A549 (cell line): ENCODE measurements at regions not wholly inside any gene's neighbourhood (a gene's known extent, or its start where the extent isn't known, plus 50 kb on each side); places are given as distances from the start of the nearest gene placed in this dataset.

Source experiments
- ATAC-seq, 2 experiments: fragments of 200-7000 bp in 1 of 2; fragments of >200 bp in 1 of 2; cut with Nextera tagmentation in 1 of 2; cut with Tn5 transposase in 1 of 2; 3 replicates each; pipeline versions ENCODE4 v1.8.0 to v1.9.1; 2018 to 2020; ENCODE audit warnings: mild to moderate bottlenecking in 1 of 2, moderate library complexity in 1 of 2
- CTCF ChIA-PET: fragments of 300-600 bp; sonication (Branson Sonifier 250); formaldehyde crosslinking; extraction: SDS; loops from one replicate; lab custom pipeline; 2021; ENCODE audit warnings: antibody characterized with exemption, inconsistent platforms; lab: Yijun Ruan, JAX
- POLR2A ChIA-PET: fragments of 350-600 bp; formaldehyde crosslinking; extraction: SDS; loops from one replicate; lab custom pipeline; 2021; ENCODE audit warnings: antibody characterized with exemption, inconsistent platforms; lab: Yijun Ruan, JAX
- DNase-seq, 2 experiments: peaks; one replicate each; pipeline versions ENCODE4 v3.0.0 to v3.0.0-alpha.2; 2011 to 2016; ENCODE audit warnings: low read depth in 1 of 2, low spot score in 1 of 2
- FAIRE-seq: peaks from 2 replicates; lab custom pipeline; 2011; peaks lifted over from hg19 to GRCh38; lab: Jason Lieb, UNC
- H3K27ac ChIP-seq, 2 experiments: fragments of >200 bp; sonication (Bioruptor Twin); formaldehyde crosslinking; 3 replicates each; pipeline ENCODE4 v1.5.1; 2016 to 2017
- H3K4me1 ChIP-seq: fragments of >200 bp; sonication (Bioruptor Twin); formaldehyde crosslinking; 3 replicates; pipeline ENCODE4 v1.6.1; 2016
- H3K4me2 ChIP-seq: fragments of >200 bp; sonication (Bioruptor Twin); formaldehyde crosslinking; 3 replicates; pipeline ENCODE4 v1.6.1; 2016
- H3K4me3 ChIP-seq: fragments of >200 bp; sonication (Bioruptor Twin); formaldehyde crosslinking; 3 replicates; pipeline ENCODE4 v1.5.1; 2016
- H3K9me3 ChIP-seq: fragments of >200 bp; sonication (Bioruptor Twin); formaldehyde crosslinking; 3 replicates; pipeline ENCODE4 v1.6.1; 2016
- CBX8 ChIP-seq: fragments of 200-600 bp; sonication (generic); IDR thresholded peaks from 2 replicates; pipeline ENCODE4 v1.6.1; 2016
- CHD2 ChIP-seq: fragments of 150-350 bp; IDR thresholded peaks from 2 replicates; pipeline ENCODE4 v1.6.1; 2014; ENCODE audit warnings: low read length; ENCODE audit not compliant: partially characterized antibody
- CHD4 ChIP-seq: fragments of 200-600 bp; sonication (generic); IDR thresholded peaks from 2 replicates; pipeline ENCODE4 v1.6.1; 2016; ENCODE audit warnings: antibody characterized with exemption, mild to moderate bottlenecking, borderline replicate concordance
- E2F6 ChIP-seq: IDR thresholded peaks from 2 replicates; pipeline ENCODE4 v1.6.1; 2012; ENCODE audit warnings: low read depth, borderline replicate concordance
- ELK1 ChIP-seq: fragments of 150-350 bp; IDR thresholded peaks from 2 replicates; pipeline ENCODE4 v1.6.1; 2014; ENCODE audit warnings: low read depth, mild to moderate bottlenecking, low read length
- FOSL2 ChIP-seq, 2 experiments: fragments of 450-650 bp in 1 of 2; fragments of >200 bp in 1 of 2; sonication (Bioruptor Twin) in 1 of 2; formaldehyde crosslinking; IDR thresholded peaks; 2 replicates each; pipeline versions ENCODE4 v1.5.0 to v1.6.1; 2016 to 2020; ENCODE audit warnings: mild to moderate bottlenecking in 1 of 2, moderate library complexity in 1 of 2
- FOXS1 ChIP-seq: fragments of 250-450 bp; sonication (Bioruptor Pico); IDR thresholded peaks from 2 replicates; pipeline ENCODE4 v1.5.0; 2020; ENCODE audit warnings: mild to moderate bottlenecking, moderate library complexity
- HDAC2 ChIP-seq: fragments of 200-600 bp; sonication (generic); IDR thresholded peaks from 2 replicates; pipeline ENCODE4 v1.6.1; 2016
- HEYL ChIP-seq: fragments of 250-450 bp; sonication (Bioruptor Pico); IDR thresholded peaks from 2 replicates; pipeline ENCODE4 v1.8.0; 2021; ENCODE audit warnings: mild to moderate bottlenecking, moderate library complexity
- HOXA7 ChIP-seq: fragments of 250-450 bp; sonication (Bioruptor Pico); IDR thresholded peaks from 2 replicates; pipeline ENCODE4 v1.5.0; 2020; ENCODE audit warnings: mild to moderate bottlenecking, moderate library complexity
- HOXB13 ChIP-seq: fragments of 250-450 bp; sonication (Bioruptor Pico); IDR thresholded peaks from 2 replicates; pipeline ENCODE4 v1.5.0; 2020; ENCODE audit warnings: low read depth, mild to moderate bottlenecking, moderate library complexity
- HOXB5 ChIP-seq: fragments of 250-450 bp; sonication (Bioruptor Pico); IDR thresholded peaks from 2 replicates; pipeline ENCODE4 v1.5.0; 2020; ENCODE audit warnings: mild to moderate bottlenecking, moderate library complexity
- MAFK ChIP-seq: fragments of 450-650 bp; IDR thresholded peaks from 2 replicates; pipeline ENCODE4 v1.6.1; 2014; ENCODE audit not compliant: partially characterized antibody
- MYC ChIP-seq: IDR thresholded peaks from 2 replicates; pipeline ENCODE4 v1.6.1; 2012; ENCODE audit warnings: mild to moderate bottlenecking, inconsistent platforms, low read length, improper control_type of control experiment, borderline replicate concordance
- PHF8 ChIP-seq: fragments of 200-600 bp; sonication (generic); IDR thresholded peaks from 2 replicates; pipeline ENCODE4 v1.6.1; 2016; ENCODE audit warnings: low read depth, mild to moderate bottlenecking, antibody characterized with exemption, moderate library complexity, borderline replicate concordance
- REST ChIP-seq: fragments of 200-600 bp; sonication (generic); IDR thresholded peaks from 2 replicates; pipeline ENCODE4 v1.6.1; 2016; ENCODE audit warnings: antibody characterized with exemption, mild to moderate bottlenecking, moderate library complexity
- ZNF302 ChIP-seq: fragments of 250-450 bp; sonication (Bioruptor Pico); IDR thresholded peaks from 2 replicates; pipeline ENCODE4 v1.9.0; 2021; ENCODE audit warnings: inconsistent platforms, mild to moderate bottlenecking, moderate library complexity
- ZSCAN20 ChIP-seq: fragments of 250-450 bp; sonication (Bioruptor Pico); IDR thresholded peaks from 2 replicates; pipeline ENCODE4 v1.8.0; 2022; ENCODE audit warnings: mild to moderate bottlenecking, moderate library complexity
- whole genome bisulfite sequencing: methylation state at CpG from one replicate; pipeline ENCODE4 v1.1.6; 2017; ENCODE audit errors: missing lambda C conversion rate; 5-methylcytosine and 5-hydroxymethylcytosine counted together

- Histone ChIP-seq H3K4me2 (no peak overlapping the region), H3K4me3 (no peak overlapping the region), H3K27ac (no peak overlapping the region)
Measured at GRCh38 chr13:48919751-48920150, 56.0 kb upstream of the FNDC3A start.

GRCh38 chr13:48920730-48921129, 55.0 kb upstream of the FNDC3A start:
- TF ChIP-seq E2F6: no peak
- TF ChIP-seq REST: no peak
- TF ChIP-seq CBX8: no peak
- TF ChIP-seq PHF8: no peak
- no peak for TF ChIP-seq CHD4
- TF ChIP-seq MAFK: no peak
- TF ChIP-seq MYC: no peak
- TF ChIP-seq CHD2: no peak
- no peak for TF ChIP-seq FOSL2 (IDR thresholded peaks at IDR 0.05)
- no peak for TF ChIP-seq FOSL2 (CRISPR knock-in tag; IDR thresholded peaks at IDR 0.05)
- no peak for TF ChIP-seq ELK1
- no peak for TF ChIP-seq ZNF302 (CRISPR knock-in tag)
- TF ChIP-seq HDAC2: no peak
- no peak for TF ChIP-seq HEYL (CRISPR knock-in tag)
- no peak for TF ChIP-seq FOXS1
- TF ChIP-seq HOXA7: no peak
- TF ChIP-seq, all 56 proteins: peak for 0
- ChIA-PET POLR2A (no interaction called here), CTCF (interaction anchor here (0.6 to 1.2 kb wide), 2 partner anchors 9 to 189 kb away, joined by 3 read pairs; no protein-coding TSS in a partner anchor)
- H3K4me2 ChIP-seq: no peak overlapping the region
- H3K4me3 ChIP-seq: no peak overlapping the region
- no peaks in the 10 kb centered on the region for H3K9me3 ChIP-seq
- no peak overlapping the region for H3K27ac ChIP-seq
- ATAC-seq (no peak), DNase-seq (no peak), FAIRE-seq (no peak)
- H3K4me1 ChIP-seq: no peaks in the 10 kb centered on the region
- 55% methylated on average over 6 of the region's 6 CpGs for WGBS

More at GRCh38 chr13:48919751-48920150, 56.0 kb upstream of the FNDC3A start:
- POLR2A ChIA-PET: no interaction called here
- WGBS: 68% methylated on average over 1 of the region's 1 CpG
- no peak for ATAC-seq
- no peaks in the 10 kb centered on the region for H3K9me3 ChIP-seq
- FAIRE-seq: no peak
- no peak for TF ChIP-seq HOXB5 (CRISPR knock-in tag)
- peak; percentile 90 for TF ChIP-seq MAFK
- TF ChIP-seq, all 56 proteins: peak for 1
- CTCF ChIA-PET: no interaction called here
- DNase-seq: no peak
- no peaks in the 10 kb centered on the region for H3K4me1 ChIP-seq

GRCh38 chr13:48923376-48923775, 52.3 kb upstream of the FNDC3A start:
- TF ChIP-seq ZSCAN20 (CRISPR knock-in tag) (no peak), HOXB13 (CRISPR knock-in tag) (no peak), REST (no peak)
- H3K27ac ChIP-seq: no peak overlapping the region
- no peak for ATAC-seq
- H3K4me1 ChIP-seq: no peaks in the 10 kb centered on the region
- 83% methylated on average over 1 of the region's 1 CpG for WGBS
- H3K9me3 ChIP-seq: no peaks in the 10 kb centered on the region
- CTCF ChIA-PET: no interaction called here
- H3K4me3 ChIP-seq: no peak overlapping the region
- POLR2A ChIA-PET: no interaction called here
- FAIRE-seq: no peak
- H3K4me2 ChIP-seq: no peak overlapping the region
- DNase-seq: no peak
